NT2/D1 (cell line): ENCODE measurements at regions not wholly inside any gene's neighbourhood (a gene's known extent, or its start where the extent isn't known, plus 50 kb on each side); places are given as distances from the start of the nearest gene placed in this dataset.
"Not testable (repeated sequence)": the region's sequence is repeated elsewhere in the genome, so short reads cannot be mapped to it uniquely, and the experiment has no call there.

Source experiments
- DNase-seq: peaks from one replicate; pipeline ENCODE4 v3.0.0-alpha.2; 2011; ENCODE audit warnings: low read depth, low spot score
- H3K27me3 ChIP-seq: 2 replicates; pipeline ENCODE4 v1.6.0; 2011; ENCODE audit warnings: mild to moderate bottlenecking; ENCODE audit not compliant: insufficient read length, insufficient read depth
- H3K36me3 ChIP-seq: 2 replicates; pipeline ENCODE4 v1.6.1; 2011; ENCODE audit warnings: mild to moderate bottlenecking, low read length, mixed read lengths; ENCODE audit not compliant: insufficient read depth, insufficient read length
- H3K4me1 ChIP-seq: 2 replicates; pipeline ENCODE4 v1.5.1; 2011; ENCODE audit not compliant: insufficient read depth, insufficient read length
- H3K4me3 ChIP-seq: 2 replicates; pipeline ENCODE4 v1.5.1; 2011; ENCODE audit warnings: low read depth; ENCODE audit not compliant: insufficient read length
- H3K9ac ChIP-seq: 2 replicates; pipeline ENCODE4 v1.6.0; 2011; ENCODE audit warnings: low read depth; ENCODE audit not compliant: insufficient read length
- H3K9me3 ChIP-seq: 2 replicates; pipeline ENCODE4 v1.5.1; 2011; ENCODE audit warnings: mild to moderate bottlenecking, low read length; ENCODE audit not compliant: insufficient read depth
- SUZ12 ChIP-seq: IDR thresholded peaks from 2 replicates; pipeline ENCODE4 v1.6.1; 2011; ENCODE audit not compliant: insufficient read length, insufficient read depth; ENCODE audit errors: extremely low read depth
- YY1 ChIP-seq: IDR thresholded peaks from 2 replicates; pipeline ENCODE4 v1.6.1; 2011; ENCODE audit not compliant: insufficient read length, insufficient read depth
- ZNF274 ChIP-seq: IDR thresholded peaks from 2 replicates; pipeline ENCODE4 v1.6.1; 2011; ENCODE audit warnings: mild to moderate bottlenecking, low read depth, low read length

- Histone ChIP-seq H3K9ac (no peak overlapping the region), H3K36me3 (no peaks in the 10 kb centered on the region), H3K4me3 (no peak overlapping the region), H3K4me1 (no peaks in the 10 kb centered on the region), H3K27me3 (no peaks in the 10 kb centered on the region), H3K9me3 (peaks cover 9% of the 10 kb centered on the region; the same call in 1 of the 2 replicates)
- TF ChIP-seq YY1 (no peak), ZNF274 (no peak), SUZ12 (no peak)
- DNase-seq, result no peak
Observed at GRCh38 chr1:14424325-14425002, 174.0 kb upstream of the KAZN start.

- Histone ChIP-seq H3K9me3 (no peaks in the 10 kb centered on the region), H3K27me3 (peaks cover 4% of the 10 kb centered on the region), H3K9ac (no peak overlapping the region), H3K4me3 (no peak overlapping the region), H3K36me3 (no peaks in the 10 kb centered on the region), H3K4me1 (no peaks in the 10 kb centered on the region)
- no peak for DNase-seq
- TF ChIP-seq YY1 (no peak), ZNF274 (no peak)
Observed at GRCh38 chr1:14426854-14427253, 171.6 kb upstream of the KAZN start.

- H3K27me3 ChIP-seq, result peaks cover 4% of the 10 kb centered on the region
- DNase-seq, result no peak
- no peaks in the 10 kb centered on the region for H3K4me1 ChIP-seq
- H3K36me3 ChIP-seq, result no peaks in the 10 kb centered on the region
- TF ChIP-seq SUZ12, result no peak
- no peak for TF ChIP-seq ZNF274
- no peak for TF ChIP-seq YY1
- H3K4me3 ChIP-seq, result no peak overlapping the region
- no peak overlapping the region for H3K9ac ChIP-seq
- no peaks in the 10 kb centered on the region for H3K9me3 ChIP-seq
Observed at GRCh38 chr1:14429577-14429976, 168.9 kb upstream of the KAZN start.

GRCh38 chr1:14432728-14433127 lies 165.8 kb upstream of the KAZN start:
- H3K9ac ChIP-seq, DNase-seq, H3K27me3 ChIP-seq, H3K4me1 ChIP-seq, H3K36me3 ChIP-seq, H3K9me3 ChIP-seq, H3K4me3 ChIP-seq: not testable (repeated sequence)

- TF ChIP-seq YY1 (no peak), SUZ12 (no peak), ZNF274 (no peak)
- peaks cover 9% of the 10 kb centered on the region for H3K27me3 ChIP-seq
- no peaks in the 10 kb centered on the region for H3K4me1 ChIP-seq
- H3K36me3 ChIP-seq, result no peaks in the 10 kb centered on the region
- H3K9ac ChIP-seq, result no peak overlapping the region
- H3K4me3 ChIP-seq, result no peak overlapping the region
- DNase-seq, result no peak
- H3K9me3 ChIP-seq, result no peaks in the 10 kb centered on the region
Observed at GRCh38 chr1:14435368-14436023, 163.0 kb upstream of the KAZN start.

GRCh38 chr1:14437417-14437918 lies 161.0 kb upstream of the KAZN start:
- no peak overlapping the region for H3K9ac ChIP-seq
- H3K36me3 ChIP-seq, result no peaks in the 10 kb centered on the region
- peaks cover 4% of the 10 kb centered on the region for H3K27me3 ChIP-seq
- no peak for TF ChIP-seq ZNF274
- no peak for TF ChIP-seq YY1
- no peak for TF ChIP-seq SUZ12
- H3K9me3 ChIP-seq, result no peaks in the 10 kb centered on the region
- no peak for DNase-seq
- H3K4me1 ChIP-seq, result no peaks in the 10 kb centered on the region
- no peak overlapping the region for H3K4me3 ChIP-seq

GRCh38 chr1:14438127-14438769 lies 160.2 kb upstream of the KAZN start:
- H3K4me1 ChIP-seq, result no peaks in the 10 kb centered on the region
- no peaks in the 10 kb centered on the region for H3K36me3 ChIP-seq
- no peak overlapping the region for H3K4me3 ChIP-seq
- TF ChIP-seq SUZ12 (no peak), ZNF274 (no peak)
- peaks cover 4% of the 10 kb centered on the region for H3K27me3 ChIP-seq
- no peaks in the 10 kb centered on the region for H3K9me3 ChIP-seq
- DNase-seq, result no peak
- no peak overlapping the region for H3K9ac ChIP-seq
